ENCODE measurements at regions not wholly inside any gene's neighbourhood (a gene's known extent, or its start where the extent isn't known, plus 50 kb on each side); places are given as distances from the start of the nearest gene placed in this dataset.

DNA sequence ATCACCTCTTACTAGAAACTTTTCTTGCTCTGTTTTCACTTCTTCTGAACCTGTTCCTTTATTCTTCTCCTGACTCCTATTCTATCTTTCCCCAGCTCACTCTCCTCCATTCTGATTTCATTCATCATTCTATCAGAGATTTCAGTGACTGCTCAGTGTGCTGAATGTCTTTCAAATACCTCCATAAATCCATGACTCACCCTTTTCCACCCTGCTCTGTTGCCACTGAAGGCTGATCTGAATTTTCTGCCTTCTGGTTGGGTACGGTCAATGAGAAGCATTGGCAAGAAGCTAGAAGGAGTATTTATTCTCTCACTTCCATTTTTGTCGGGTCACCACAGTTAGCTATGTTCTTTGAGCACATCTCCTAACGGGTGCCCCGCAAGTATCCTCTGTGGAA lies 265.9 kb downstream of the CBLL2 start:
- TF ChIP-seq, protein P1, sequence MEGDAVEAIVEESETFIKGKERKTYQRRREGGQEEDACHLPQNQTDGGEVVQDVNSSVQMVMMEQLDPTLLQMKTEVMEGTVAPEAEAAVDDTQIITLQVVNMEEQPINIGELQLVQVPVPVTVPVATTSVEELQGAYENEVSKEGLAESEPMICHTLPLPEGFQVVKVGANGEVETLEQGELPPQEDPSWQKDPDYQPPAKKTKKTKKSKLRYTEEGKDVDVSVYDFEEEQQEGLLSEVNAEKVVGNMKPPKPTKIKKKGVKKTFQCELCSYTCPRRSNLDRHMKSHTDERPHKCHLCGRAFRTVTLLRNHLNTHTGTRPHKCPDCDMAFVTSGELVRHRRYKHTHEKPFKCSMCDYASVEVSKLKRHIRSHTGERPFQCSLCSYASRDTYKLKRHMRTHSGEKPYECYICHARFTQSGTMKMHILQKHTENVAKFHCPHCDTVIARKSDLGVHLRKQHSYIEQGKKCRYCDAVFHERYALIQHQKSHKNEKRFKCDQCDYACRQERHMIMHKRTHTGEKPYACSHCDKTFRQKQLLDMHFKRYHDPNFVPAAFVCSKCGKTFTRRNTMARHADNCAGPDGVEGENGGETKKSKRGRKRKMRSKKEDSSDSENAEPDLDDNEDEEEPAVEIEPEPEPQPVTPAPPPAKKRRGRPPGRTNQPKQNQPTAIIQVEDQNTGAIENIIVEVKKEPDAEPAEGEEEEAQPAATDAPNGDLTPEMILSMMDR (IDR thresholded peaks at IDR 0.05; ENCODE audit: control insufficient read depth, extremely low read depth, insufficient read depth): no peak
- no peak overlapping the region for H3K4me3 ChIP-seq (ENCODE audit: low read depth, low read length)
- no peak for DNase-seq (ENCODE audit: low read depth)

DNA sequence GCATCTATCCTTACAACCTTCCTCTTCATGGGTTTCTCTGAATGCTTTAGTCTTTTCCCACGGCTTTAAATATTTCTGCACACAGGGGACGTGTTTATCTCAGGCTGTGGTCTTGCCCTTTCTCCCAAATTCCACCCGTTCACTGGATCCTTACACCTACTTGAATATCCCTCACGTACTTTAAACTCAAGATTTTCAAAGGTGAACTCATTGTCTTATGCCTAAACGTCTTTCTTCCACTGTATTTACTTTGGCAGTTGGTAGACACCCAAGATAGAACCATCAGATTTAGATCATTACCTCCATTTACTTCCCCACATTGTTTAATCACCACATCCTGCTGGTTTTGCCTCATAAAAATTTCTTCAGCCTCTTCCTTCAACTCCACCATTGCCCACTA lies 269.2 kb downstream of the CBLL2 start:
- TF ChIP-seq, protein P1 (IDR thresholded peaks at IDR 0.05; ENCODE audit: control insufficient read depth, extremely low read depth, insufficient read depth): no peak
- no peak overlapping the region for H3K4me3 ChIP-seq (ENCODE audit: low read depth, low read length)
- DNase-seq (ENCODE audit: low read depth): no peak

DNA sequence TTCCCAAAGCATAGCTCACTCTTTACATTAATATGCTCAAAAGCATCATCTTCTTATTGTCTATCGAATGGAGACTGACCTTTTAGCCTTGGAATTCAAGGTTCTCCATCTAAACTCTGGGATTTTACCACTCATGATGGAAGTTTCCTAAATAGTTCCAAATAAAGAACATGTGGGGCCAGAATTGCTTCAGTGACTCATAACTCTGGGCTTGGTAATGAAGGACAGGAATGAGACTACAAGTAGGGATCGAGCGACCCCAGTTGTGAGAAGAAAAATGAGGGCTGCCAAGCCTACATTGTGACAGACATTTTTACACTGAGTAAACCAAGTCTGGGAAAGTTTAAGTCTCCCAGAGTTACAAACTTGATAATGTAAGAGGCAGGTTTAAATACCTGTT lies 269.9 kb downstream of the CBLL2 start:
- no peak overlapping the region for H3K4me3 ChIP-seq (ENCODE audit: low read depth, low read length)
- no peak for DNase-seq (ENCODE audit: low read depth)
- TF ChIP-seq, protein P1 (IDR thresholded peaks at IDR 0.05; ENCODE audit: control insufficient read depth, extremely low read depth, insufficient read depth): no peak

GRCh38 chrX:22559506-22559905 lies 286.8 kb downstream of the CBLL2 start:
- no peak for DNase-seq (ENCODE audit: low read depth)
- TF ChIP-seq, protein P1 (IDR thresholded peaks at IDR 0.05; ENCODE audit: control insufficient read depth, extremely low read depth, insufficient read depth): no peak
- no peak overlapping the region for H3K4me3 ChIP-seq (ENCODE audit: low read depth, low read length)

DNA sequence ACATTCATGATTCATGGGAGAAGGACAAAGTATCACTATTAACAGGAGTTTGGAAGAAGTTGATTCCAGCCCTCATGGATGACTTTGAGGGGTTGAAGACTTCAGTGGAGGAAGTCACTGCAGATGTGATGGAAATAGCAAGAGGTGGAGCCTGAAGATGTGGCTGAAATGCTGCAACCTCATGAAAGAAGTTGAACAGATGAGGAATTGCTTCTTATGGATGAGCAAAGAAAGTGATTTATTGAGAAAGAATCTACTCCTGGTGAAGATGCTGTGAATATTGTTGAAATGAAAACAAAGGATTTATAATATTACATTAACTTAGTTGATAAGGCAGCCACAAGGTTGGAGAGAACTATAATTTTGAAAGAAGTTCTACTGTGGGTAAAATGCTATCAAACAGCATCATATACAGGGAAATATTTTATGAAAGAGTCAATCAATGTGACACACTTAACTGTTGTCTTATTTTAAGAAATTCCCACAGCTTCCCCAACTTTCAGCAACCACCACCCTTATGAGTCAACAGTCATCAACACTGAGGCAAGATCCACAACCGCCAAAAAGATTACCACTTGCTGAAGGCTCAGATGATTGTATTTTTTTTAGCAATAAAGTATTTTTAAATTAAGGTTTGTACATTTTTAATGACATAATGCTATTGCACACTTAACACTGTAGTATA lies 302.6 kb downstream of the CBLL2 start:
- DNase-seq (ENCODE audit: low read depth): no peak
- TF ChIP-seq, protein P1 (IDR thresholded peaks at IDR 0.05; ENCODE audit: control insufficient read depth, extremely low read depth, insufficient read depth): no peak
- H3K4me3 ChIP-seq (ENCODE audit: low read depth, low read length): no peak overlapping the region

GRCh38 chrX:22577181-22577580 lies 304.5 kb downstream of the CBLL2 start:
- no peak for DNase-seq (ENCODE audit: low read depth)
- TF ChIP-seq, protein P1 (IDR thresholded peaks at IDR 0.05; ENCODE audit: control insufficient read depth, extremely low read depth, insufficient read depth): no peak
- no peak overlapping the region for H3K4me3 ChIP-seq (ENCODE audit: low read depth, low read length)

- TF ChIP-seq, protein P1 (IDR thresholded peaks at IDR 0.05; ENCODE audit: control insufficient read depth, extremely low read depth, insufficient read depth): no peak
- no peak overlapping the region for H3K4me3 ChIP-seq (ENCODE audit: low read depth, low read length)
- no peak for DNase-seq (ENCODE audit: low read depth)
Measured at GRCh38 chrX:22585831-22586230, 313.1 kb downstream of the CBLL2 start.

Data from LNCaP clone FGC (cell line).